DMS 273 (cell line): ENCODE measurements at regions not wholly inside any gene's neighbourhood (a gene's known extent, or its start where the extent isn't known, plus 50 kb on each side); places are given as distances from the start of the nearest gene placed in this dataset.
"Not testable (repeated sequence)": the region's sequence is repeated elsewhere in the genome, so short reads cannot be mapped to it uniquely, and the experiment has no call there.

Source experiments
- DNase-seq: peaks from one replicate; lab custom pipeline; 2025; ENCODE audit not compliant: unreplicated experiment; lab: John Stamatoyannopoulos, UW

GRCh38 chrX:8105531-8105930 lies 65.5 kb downstream of the VCX2 start:
- no peak for DNase-seq

DNA sequence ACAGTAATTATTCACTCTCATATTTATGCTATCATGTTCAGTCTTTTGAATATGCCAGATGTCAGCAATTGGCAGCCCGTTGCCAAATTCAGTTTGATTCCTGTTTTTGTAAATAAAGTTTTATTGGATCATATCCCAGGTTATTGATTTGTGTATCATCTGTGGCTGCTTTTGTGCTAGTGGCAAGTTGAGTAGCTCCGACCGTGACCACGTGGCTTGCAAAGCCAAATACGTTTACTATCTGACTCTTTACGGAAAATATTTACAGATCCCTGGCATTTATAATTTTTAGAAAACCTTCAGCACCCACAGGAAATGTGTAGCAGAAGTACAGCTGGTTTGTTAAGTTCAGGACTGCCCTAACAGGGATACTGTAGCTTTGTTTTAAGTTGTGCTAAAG lies 67.4 kb downstream of the VCX2 start:
- DNase-seq: peak; percentile 19

GRCh38 chrX:8091510-8091909 lies 79.6 kb downstream of the VCX2 start:
- no peak for DNase-seq

- DNase-seq: no peak
Observed at GRCh38 chrX:8090906-8091305, 80.2 kb downstream of the VCX2 start.

DNA sequence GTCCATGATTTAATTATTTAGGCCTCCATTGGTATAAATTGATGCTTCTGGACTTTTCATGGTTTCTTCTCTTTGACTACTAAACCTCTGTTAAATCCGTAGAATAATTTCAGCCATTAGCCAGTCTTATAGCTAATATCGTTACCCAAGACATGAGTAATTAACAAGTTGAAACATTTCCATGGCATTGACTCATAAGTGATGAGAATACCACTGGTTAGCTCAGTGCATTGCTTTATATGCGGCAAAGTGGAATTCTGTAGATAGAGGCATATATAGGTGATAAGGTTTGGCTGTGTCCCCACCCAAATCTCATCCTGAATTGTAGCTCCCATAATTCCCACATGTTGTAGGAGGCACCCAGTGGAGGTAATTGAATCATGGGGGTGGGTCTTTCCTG lies 80.6 kb downstream of the VCX2 start:
- DNase-seq: no peak

- peak; percentile 35 for DNase-seq
Observed at GRCh38 chrX:8089141-8089540, 81.9 kb downstream of the VCX2 start.

DNA sequence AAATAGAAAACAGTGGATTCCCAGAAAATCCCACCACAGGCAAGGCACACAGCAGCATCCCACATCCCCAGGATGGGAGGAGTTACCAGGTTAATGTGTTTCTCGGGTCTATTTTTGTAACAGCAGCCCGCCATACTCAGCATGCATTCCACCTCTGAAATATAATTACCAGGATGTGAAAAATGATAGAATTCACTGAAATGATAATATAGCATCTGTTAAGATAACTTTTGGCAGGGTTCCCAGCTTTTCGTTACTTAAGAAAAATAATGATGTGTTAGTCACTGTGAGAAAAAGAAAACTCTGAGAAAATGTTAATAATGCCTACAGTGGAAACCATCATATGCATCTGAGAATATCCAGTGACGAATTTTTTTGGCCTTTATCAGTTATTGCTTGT lies 87.1 kb downstream of the VCX2 start:
- peak; percentile 51 for DNase-seq

- DNase-seq: no peak
Observed at GRCh38 chrX:8083286-8083685, 87.8 kb downstream of the VCX2 start.

DNA sequence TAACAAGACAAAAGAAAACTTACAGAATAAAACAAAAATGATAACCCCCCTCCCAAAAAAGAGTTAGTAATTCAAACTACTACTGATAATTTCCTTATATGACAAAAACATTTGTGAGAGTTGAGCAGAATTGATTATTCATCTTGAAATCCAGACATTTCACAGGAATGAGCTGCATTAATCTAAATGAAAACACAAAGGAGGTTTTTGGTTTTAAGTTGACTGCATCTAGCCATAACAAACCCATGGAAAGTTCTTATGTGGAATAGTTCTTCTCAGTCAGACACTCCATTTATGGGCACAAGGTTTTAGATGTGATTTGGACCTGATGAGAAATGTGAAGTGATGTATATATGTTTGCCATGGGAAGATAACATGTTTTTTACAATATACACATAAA lies 95.4 kb downstream of the VCX2 start:
- no peak for DNase-seq

DNA sequence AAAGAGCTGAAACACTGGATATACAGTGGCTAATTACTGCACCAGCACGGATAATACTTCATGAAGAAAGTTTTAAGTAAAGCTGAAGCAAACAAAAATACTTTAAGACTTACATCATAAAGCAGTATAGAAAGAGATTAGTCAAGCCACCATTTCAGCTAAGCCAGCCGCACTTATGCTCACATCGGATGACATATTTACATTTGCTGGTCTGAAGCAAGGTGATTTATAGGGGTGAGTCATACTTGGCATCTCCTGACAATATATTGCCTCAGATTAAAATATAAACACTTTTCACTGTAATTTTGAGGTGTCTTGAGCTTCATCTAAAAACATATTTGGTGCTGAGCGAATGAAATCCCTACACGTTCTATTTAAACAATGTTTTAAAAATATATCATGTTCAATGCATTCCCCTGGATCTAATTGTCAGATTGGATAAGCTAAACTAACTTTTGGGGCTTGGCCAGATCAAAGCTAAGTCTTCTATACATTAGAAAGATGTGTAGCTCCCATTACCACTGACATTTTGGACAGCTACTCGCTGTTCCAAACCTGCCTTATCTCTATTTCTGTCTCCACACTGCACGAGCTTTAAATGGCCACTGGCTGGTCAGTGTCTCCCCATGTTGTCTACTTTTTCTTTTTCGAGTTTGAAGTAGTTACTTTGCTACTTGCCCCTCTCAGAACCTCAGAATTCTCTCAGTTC lies 103.2 kb downstream of the VCX2 start:
- peak; percentile 68 for DNase-seq

DNA sequence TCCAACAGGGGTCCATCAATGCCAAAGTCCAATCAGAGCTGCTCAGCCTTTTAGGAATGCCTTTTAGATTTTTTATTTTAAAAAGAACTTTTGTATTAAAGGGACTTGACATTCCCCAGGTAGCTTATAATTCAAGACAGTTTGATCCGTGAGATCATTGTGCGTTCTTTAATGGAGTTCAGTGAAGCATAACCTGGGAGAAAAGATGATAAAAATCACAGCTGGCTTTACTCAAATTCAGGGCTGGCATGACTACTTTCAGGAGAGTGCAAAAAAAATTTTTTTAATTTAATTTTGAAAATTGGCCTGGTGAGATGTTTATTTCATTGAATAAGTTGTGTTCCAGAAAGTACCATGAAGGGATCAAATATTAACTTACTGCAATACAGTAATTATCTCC lies 118.2 kb downstream of the VCX2 start:
- no peak for DNase-seq

DNA sequence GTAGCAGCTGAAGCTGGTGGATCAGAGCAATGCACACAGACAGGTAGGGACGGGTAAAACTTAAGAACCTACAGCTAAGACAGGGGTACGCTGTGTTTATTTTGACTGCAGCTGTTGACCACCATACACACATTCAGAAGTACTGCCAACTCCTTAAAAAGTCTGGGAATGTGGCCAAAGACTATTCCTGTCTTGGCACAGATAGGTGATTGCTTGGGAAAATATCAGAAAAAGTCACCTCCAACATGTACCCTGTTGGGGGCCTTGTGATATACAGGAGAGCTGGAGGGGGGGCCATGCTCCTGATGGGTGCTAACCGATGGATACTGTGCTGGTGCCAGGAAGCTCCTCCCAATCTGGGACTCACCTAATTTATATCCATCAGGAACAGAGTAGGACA lies 121.2 kb downstream of the VCX2 start:
- peak; percentile 74 for DNase-seq

DNA sequence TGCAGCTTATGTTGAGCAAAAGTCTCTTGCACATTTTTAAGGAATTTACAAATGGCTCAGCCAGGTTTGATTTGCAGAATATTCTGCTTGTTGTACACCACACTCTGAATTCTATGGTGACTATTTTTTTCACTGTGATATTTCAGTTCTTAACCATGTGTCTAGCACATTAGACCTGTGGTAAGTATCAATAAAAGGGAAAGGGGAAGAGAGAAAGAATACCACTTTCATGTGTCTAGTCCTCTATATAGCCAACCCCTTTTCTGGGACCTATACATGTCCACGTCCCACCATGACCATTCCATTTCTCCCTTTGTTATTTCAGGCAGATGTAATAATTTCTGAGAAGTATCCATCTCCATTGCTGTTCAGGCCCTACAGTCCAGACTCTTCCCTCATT lies 121.3 kb upstream of the PNPLA4 start:
- no peak for DNase-seq

GRCh38 chrX:8044947-8045346 lies 117.7 kb upstream of the PNPLA4 start:
- DNase-seq: no peak

- DNase-seq: no peak
Observed at GRCh38 chrX:8043546-8043945, 116.3 kb upstream of the PNPLA4 start.

DNA sequence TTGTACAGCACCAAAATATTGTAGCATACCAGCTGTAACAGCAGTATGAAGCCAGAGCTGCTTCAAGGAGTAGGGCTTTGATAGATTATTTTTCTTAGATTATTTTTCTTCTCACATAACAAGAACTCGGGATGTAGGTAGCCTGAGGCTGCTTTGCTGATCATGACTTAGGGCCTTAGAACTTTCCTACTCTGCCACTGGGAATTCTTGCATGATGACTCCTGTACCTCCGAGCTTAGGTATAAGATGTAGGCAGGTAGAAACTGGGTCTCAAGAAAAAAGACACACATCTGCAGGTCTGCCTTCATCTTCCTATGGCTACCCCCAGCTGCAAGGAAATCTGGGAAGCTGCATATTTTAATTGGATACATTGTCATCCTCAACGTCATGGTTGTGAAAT lies 115.9 kb upstream of the PNPLA4 start:
- DNase-seq: no peak

GRCh38 chrX:8042304-8042703 lies 115.1 kb upstream of the PNPLA4 start:
- DNase-seq: peak; percentile 35

- not testable (repeated sequence) for DNase-seq
Observed at GRCh38 chrX:8039711-8040110, 112.5 kb upstream of the PNPLA4 start.

GRCh38 chrX:8037593-8038348 lies 110.6 kb upstream of the PNPLA4 start:
- no peak for DNase-seq

DNA sequence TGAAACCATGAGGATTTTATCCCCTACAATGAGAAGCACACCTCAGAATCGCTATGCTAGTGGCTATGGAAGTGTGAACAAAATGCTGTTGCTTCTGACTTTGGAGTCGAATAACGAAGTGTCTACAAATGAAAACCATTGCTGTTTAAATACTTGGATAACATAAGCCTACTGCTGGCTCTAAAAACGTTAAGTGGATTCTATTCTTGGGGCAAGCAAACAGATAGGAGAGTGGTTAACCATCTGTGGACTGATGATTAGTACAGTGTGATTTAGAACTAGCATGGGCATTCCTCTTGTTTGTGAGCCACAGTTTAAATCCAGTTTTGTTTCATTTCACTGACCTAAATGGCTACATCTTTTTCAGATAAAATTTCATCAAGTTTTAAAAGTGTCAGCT lies 109.7 kb upstream of the PNPLA4 start:
- DNase-seq: no peak

DNA sequence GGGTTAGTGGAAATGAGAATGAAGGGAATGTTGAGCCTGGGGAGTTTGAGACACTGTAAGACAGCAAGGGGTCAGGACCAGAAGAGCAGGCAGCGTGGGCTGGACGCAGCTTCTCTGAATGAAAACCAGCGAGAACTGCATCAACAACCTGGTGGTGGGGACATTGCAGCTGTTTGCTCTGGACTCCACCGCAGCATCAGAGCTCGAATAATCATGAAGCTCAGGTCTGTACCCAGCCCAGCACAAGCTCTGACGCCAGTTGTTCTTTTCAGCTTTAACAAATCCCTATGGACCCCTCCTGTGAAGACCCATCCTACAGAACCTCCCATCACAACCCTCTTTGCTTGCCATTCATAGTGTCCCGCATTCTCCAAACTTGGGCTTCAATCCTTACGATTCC lies 106.8 kb upstream of the PNPLA4 start:
- no peak for DNase-seq

GRCh38 chrX:8033175-8033574 lies 106.0 kb upstream of the PNPLA4 start:
- no peak for DNase-seq

- no peak for DNase-seq
Observed at GRCh38 chrX:8030361-8030760, 103.1 kb upstream of the PNPLA4 start.
